ENCODE measurements at regions not wholly inside any gene's neighbourhood (a gene's known extent, or its start where the extent isn't known, plus 50 kb on each side); places are given as distances from the start of the nearest gene placed in this dataset.

DNA sequence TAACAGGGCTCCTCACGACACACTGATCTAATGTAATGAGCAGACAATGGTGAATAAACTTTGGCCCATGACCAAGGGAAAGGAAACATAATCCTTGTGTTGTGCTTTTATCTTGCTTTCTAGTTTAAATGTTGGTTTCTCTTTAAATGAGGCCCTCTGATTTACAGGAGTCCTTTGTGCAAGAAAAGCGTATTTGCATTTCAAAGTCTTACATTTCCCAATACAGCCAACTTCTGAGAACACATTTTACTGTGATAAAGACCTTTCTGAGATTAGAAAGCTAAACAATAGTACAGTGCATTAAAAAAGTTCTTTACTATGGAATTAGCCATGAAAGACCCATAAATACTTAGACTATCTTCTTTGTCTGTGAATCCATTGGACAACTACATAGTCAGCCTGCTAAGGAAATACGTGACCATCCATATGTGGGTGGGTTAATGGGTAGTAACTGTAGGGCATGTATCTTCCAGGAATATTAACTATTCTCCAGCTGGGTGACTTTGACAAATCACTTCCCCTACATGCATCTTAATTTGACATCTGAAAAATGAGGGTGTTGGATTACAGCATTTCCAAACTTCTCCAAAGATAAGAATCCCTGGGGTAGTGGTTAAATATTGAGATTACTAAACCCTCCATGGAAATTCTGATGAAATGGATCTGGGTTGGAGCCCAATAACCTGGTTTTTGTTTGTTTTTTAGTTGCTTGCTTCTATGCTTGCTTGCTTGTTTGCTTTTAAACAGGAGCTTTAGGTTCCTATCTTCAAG lies 50.3 kb upstream of the USP1 start:
- Mint-ChIP-seq H3K4me1 (ENCODE audit: low read depth) (no peaks in the 10 kb centered on the region), H3K27me3 (no peaks in the 10 kb centered on the region), H3K9me3 (no peaks in the 10 kb centered on the region), H3K27ac (no peak overlapping the region), H3K4me3 (no peak overlapping the region), H3K36me3 (ENCODE audit: low read depth) (no peaks in the 10 kb centered on the region)
- no peak for ATAC-seq (ENCODE audit: poor library complexity)
- Histone ChIP-seq H3K36me3 (ENCODE audit: insufficient read depth, low read length) (no peaks in the 10 kb centered on the region), H3K27ac (ENCODE audit: low read depth in 1 of 2, low read length in 2 of 2) (no peak overlapping the region), H3K27me3 (ENCODE audit: control insufficient read depth in 1 of 2, insufficient read depth in 2 of 2, low read length in 2 of 2) (no peaks in the 10 kb centered on the region), H3K4me1 (ENCODE audit: insufficient read depth, low read length) (no peaks in the 10 kb centered on the region), H3K9me3 (ENCODE audit: control insufficient read depth in 1 of 2, insufficient read depth in 1 of 2, low read length in 2 of 2) (no peaks in the 10 kb centered on the region), H3K4me3 (ENCODE audit: low read length) (no peak overlapping the region)
- ChIA-PET POLR2A (interaction anchor here (0.6 kb wide), 1 partner anchor 16 kb away, joined by 3 read pairs; no protein-coding TSS in a partner anchor), CTCF (no interaction called here)
- intact Hi-C loops (cut with DNase I, micrococcal nuclease): no loop called here
- no peak for TF ChIP-seq CTCF (IDR thresholded peaks at IDR 0.05)
- no peak for DNase-seq
